ENCODE measurements at regions not wholly inside any gene's neighbourhood (a gene's known extent, or its start where the extent isn't known, plus 50 kb on each side); places are given as distances from the start of the nearest gene placed in this dataset.

- TF ChIP-seq, protein P1, sequence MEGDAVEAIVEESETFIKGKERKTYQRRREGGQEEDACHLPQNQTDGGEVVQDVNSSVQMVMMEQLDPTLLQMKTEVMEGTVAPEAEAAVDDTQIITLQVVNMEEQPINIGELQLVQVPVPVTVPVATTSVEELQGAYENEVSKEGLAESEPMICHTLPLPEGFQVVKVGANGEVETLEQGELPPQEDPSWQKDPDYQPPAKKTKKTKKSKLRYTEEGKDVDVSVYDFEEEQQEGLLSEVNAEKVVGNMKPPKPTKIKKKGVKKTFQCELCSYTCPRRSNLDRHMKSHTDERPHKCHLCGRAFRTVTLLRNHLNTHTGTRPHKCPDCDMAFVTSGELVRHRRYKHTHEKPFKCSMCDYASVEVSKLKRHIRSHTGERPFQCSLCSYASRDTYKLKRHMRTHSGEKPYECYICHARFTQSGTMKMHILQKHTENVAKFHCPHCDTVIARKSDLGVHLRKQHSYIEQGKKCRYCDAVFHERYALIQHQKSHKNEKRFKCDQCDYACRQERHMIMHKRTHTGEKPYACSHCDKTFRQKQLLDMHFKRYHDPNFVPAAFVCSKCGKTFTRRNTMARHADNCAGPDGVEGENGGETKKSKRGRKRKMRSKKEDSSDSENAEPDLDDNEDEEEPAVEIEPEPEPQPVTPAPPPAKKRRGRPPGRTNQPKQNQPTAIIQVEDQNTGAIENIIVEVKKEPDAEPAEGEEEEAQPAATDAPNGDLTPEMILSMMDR (IDR thresholded peaks at IDR 0.05; ENCODE audit: low read length), result no peak
- no peak for TF ChIP-seq EZH2 (IDR thresholded peaks at IDR 0.05; ENCODE audit: borderline replicate concordance, low read length)
Observed at GRCh38 chr4:33270403-33270802, 2550.2 kb downstream of the PCDH7 start.

Data from OCI-LY1 (cell line).